Smooth muscle cell (in vitro differentiated cells): ENCODE measurements at regions not wholly inside any gene's neighbourhood (a gene's known extent, or its start where the extent isn't known, plus 50 kb on each side); places are given as distances from the start of the nearest gene placed in this dataset.

Experiments used
- DNase-seq: peaks from one replicate; lab custom pipeline; 2025; ENCODE audit not compliant: unreplicated experiment; lab: John Stamatoyannopoulos, UW
- H2AFZ ChIP-seq: fragments of 200-600 bp; sonication (generic); 2 replicates; pipeline ENCODE4 v1.6.0; 2016; ENCODE audit warnings: antibody characterized with exemption, low read depth, mild to moderate bottlenecking
- H3F3A ChIP-seq: fragments of 200-600 bp; sonication (generic); 2 replicates; pipeline ENCODE4 v1.6.0; 2017; ENCODE audit warnings: antibody characterized with exemption, low read depth
- H3K27ac ChIP-seq: fragments of 200-600 bp; sonication (generic); 2 replicates; pipeline ENCODE4 v1.5.1; 2016; ENCODE audit warnings: low read depth, mild to moderate bottlenecking
- H3K27me3 ChIP-seq: fragments of 200-600 bp; sonication (generic); 2 replicates; pipeline ENCODE4 v1.6.1; 2016; ENCODE audit warnings: low read depth, mild to moderate bottlenecking
- H3K36me3 ChIP-seq: fragments of 200-600 bp; sonication (generic); 2 replicates; pipeline ENCODE4 v1.5.1; 2016; ENCODE audit warnings: low read depth
- H3K4me1 ChIP-seq: fragments of 200-600 bp; sonication (generic); 2 replicates; pipeline ENCODE4 v1.5.1; 2016; ENCODE audit warnings: low read depth
- H3K4me2 ChIP-seq: fragments of 200-600 bp; sonication (generic); 2 replicates; pipeline ENCODE4 v1.6.0; 2016; ENCODE audit warnings: mild to moderate bottlenecking
- H3K4me3 ChIP-seq: fragments of 200-600 bp; sonication (generic); 2 replicates; pipeline ENCODE4 v1.5.1; 2016; ENCODE audit warnings: mild to moderate bottlenecking
- H3K79me2 ChIP-seq: fragments of 200-600 bp; sonication (generic); 2 replicates; pipeline ENCODE4 v1.6.0; 2016; ENCODE audit warnings: low read depth, mild to moderate bottlenecking
- H3K9ac ChIP-seq: fragments of 200-600 bp; sonication (generic); 2 replicates; pipeline ENCODE4 v1.6.0; 2016; ENCODE audit warnings: low read depth
- H3K9me3 ChIP-seq: fragments of 200-600 bp; sonication (generic); replicated peaks from 2 replicates; pipeline ENCODE4 v1.5.1; 2016; ENCODE audit warnings: low read depth
- H4K20me1 ChIP-seq: fragments of 200-600 bp; sonication (generic); 2 replicates; pipeline ENCODE4 v1.6.0; 2016; ENCODE audit warnings: low read depth
- WGBS: methylation state at CpG from one replicate; pipeline ENCODE4 v1.1.7; 2016; ENCODE audit warnings: low lambda C conversion rate; 5-methylcytosine and 5-hydroxymethylcytosine counted together
- TF ChIP-seq, protein P1 (sequence below): fragments of 200-600 bp; sonication (generic); IDR thresholded peaks from 2 replicates; pipeline ENCODE4 v1.5.1; 2017; ENCODE audit warnings: borderline replicate concordance, mild to moderate bottlenecking, antibody characterized with exemption; ENCODE audit not compliant: insufficient read depth, poor library complexity, severe bottlenecking

GRCh38 chr13:73467125-73467524, 408.3 kb downstream of the KLF5 start:
- H3K27ac ChIP-seq = peak overlapping the region; percentile 67
- WGBS = 88% methylated on average over 2 of the region's 2 CpGs

DNA sequence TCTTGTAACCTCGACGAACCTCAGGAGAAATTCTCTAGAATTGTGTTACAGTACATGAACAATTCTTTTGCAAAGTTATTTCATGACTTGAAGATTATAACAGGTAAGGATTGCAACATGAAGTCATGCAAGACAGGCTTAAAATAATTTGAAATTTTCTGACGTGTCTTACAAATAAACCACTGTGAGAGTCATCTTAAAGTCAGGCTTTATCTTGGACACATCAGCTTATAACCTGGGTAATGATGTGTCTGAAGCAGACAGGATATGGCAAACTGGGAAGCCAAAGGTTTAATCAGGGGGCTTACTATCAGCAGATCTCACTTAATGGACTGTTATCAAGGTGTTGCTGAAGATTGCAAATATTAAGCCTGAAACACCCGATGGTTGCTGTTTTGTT, 407.8 kb downstream of the KLF5 start:
- 81% methylated on average over 4 of the region's 4 CpGs for WGBS
- Histone ChIP-seq H3F3A (no peaks in the 10 kb centered on the region), H3K27ac (peak overlapping the region; percentile 67), H4K20me1 (no peaks in the 10 kb centered on the region), H3K9ac (no peak overlapping the region), H3K4me1 (peaks cover 4% of the 10 kb centered on the region), H3K4me2 (no peak overlapping the region), H2AFZ (no peak overlapping the region), H3K4me3 (no peak overlapping the region), H3K9me3 (no peaks in the 10 kb centered on the region), H3K79me2 (no peaks in the 10 kb centered on the region), H3K27me3 (no peaks in the 10 kb centered on the region), H3K36me3 (no peaks in the 10 kb centered on the region)
- no peak for DNase-seq
- TF ChIP-seq, protein P1, sequence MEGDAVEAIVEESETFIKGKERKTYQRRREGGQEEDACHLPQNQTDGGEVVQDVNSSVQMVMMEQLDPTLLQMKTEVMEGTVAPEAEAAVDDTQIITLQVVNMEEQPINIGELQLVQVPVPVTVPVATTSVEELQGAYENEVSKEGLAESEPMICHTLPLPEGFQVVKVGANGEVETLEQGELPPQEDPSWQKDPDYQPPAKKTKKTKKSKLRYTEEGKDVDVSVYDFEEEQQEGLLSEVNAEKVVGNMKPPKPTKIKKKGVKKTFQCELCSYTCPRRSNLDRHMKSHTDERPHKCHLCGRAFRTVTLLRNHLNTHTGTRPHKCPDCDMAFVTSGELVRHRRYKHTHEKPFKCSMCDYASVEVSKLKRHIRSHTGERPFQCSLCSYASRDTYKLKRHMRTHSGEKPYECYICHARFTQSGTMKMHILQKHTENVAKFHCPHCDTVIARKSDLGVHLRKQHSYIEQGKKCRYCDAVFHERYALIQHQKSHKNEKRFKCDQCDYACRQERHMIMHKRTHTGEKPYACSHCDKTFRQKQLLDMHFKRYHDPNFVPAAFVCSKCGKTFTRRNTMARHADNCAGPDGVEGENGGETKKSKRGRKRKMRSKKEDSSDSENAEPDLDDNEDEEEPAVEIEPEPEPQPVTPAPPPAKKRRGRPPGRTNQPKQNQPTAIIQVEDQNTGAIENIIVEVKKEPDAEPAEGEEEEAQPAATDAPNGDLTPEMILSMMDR = no peak

More at GRCh38 chr13:73467125-73467524, 408.3 kb downstream of the KLF5 start:
- Histone ChIP-seq H4K20me1 (no peaks in the 10 kb centered on the region), H3F3A (no peaks in the 10 kb centered on the region), H3K27me3 (no peaks in the 10 kb centered on the region), H3K36me3 (no peaks in the 10 kb centered on the region), H3K4me2 (peak overlapping the region; percentile 38), H3K4me3 (no peak overlapping the region), H3K9ac (no peak overlapping the region), H2AFZ (no peak overlapping the region), H3K79me2 (no peaks in the 10 kb centered on the region), H3K9me3 (no peaks in the 10 kb centered on the region), H3K4me1 (peaks cover 4% of the 10 kb centered on the region)
- TF ChIP-seq, protein P1 = no peak
- DNase-seq = no peak

- Histone ChIP-seq H3K79me2 (no peaks in the 10 kb centered on the region), H3K9ac (peak overlapping the region; percentile 15), H3K36me3 (no peaks in the 10 kb centered on the region), H3K9me3 (no peaks in the 10 kb centered on the region), H2AFZ (peak overlapping the region; percentile 3), H4K20me1 (no peaks in the 10 kb centered on the region), H3K27me3 (no peaks in the 10 kb centered on the region), H3K4me1 (peaks cover 4% of the 10 kb centered on the region), H3F3A (no peaks in the 10 kb centered on the region), H3K27ac (peak overlapping the region; percentile 67), H3K4me2 (no peak overlapping the region), H3K4me3 (no peak overlapping the region)
- no peak for DNase-seq
- 54% methylated on average over 3 of the region's 3 CpGs for WGBS
- TF ChIP-seq, protein P1 = no peak
These were observed 406.8 kb downstream of the KLF5 start for GRCh38 chr13:73465617-73465971.
